Stimulated activated CD4-positive, alpha-beta T cell treated with anti-CD3 and anti-CD28 coated beads, TNF-alpha, amount 100 ng/mL, for 4 hours (primary cell): ENCODE measurements at regions not wholly inside any gene's neighbourhood (a gene's known extent, or its start where the extent isn't known, plus 50 kb on each side); places are given as distances from the start of the nearest gene placed in this dataset.
"Not testable (repeated sequence)": the region's sequence is repeated elsewhere in the genome, so short reads cannot be mapped to it uniquely, and the experiment has no call there.

Experiments used
- DNase-seq, 3 experiments: peaks; one replicate each; pipeline ENCODE4 v3.0.0-alpha.2; 2020; ENCODE audit warnings: low read depth in 3 of 3

DNA sequence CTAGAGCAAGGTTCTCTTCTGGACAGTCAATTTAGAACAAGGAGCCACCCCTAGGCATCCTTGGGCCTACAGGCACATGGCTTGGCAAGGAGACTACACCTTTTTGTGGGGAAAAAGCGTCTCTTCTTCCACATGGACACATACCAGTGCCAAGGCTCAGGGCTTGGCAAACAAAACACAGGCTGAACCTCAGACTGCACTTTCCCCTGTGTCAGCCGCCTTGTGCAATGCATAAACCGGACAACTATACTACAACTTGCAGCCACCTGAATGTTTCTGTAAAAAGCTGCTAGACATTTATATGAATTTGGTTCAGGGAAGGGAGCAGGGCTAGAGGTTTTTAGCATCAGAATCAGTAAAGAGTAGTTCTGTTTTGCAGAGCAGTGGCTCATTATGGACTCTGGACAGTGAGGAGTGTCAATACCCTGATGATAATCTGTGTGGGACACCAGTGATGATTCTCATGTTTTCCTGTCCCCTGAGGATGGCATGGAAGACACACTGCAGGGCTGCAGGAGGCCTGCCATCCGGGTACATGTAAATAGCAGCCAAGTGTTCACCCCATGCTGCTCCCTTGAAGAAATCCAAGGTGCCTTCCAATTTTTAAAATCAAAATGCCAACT lies 118.9 kb downstream of the GATA3 start:
- DNase-seq, result no peak

DNA sequence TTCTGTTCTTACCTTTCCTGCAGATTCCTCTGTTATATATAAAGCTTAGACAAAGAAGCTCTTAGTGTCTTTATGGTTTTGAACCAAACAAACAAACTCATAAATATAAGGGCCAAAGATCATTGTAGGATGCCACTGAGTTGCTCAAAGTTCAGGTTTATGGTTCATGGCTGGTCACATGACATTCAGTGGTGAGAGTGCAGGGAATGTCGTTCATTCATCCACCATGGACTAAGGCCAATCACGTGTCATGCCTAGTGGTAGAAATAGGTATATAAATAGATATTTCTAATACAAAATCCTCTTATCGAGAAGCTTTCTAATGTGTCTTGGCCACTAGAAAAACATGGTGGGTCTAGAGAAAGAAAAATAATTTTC lies 119.4 kb downstream of the GATA3 start:
- no peak for DNase-seq

DNA sequence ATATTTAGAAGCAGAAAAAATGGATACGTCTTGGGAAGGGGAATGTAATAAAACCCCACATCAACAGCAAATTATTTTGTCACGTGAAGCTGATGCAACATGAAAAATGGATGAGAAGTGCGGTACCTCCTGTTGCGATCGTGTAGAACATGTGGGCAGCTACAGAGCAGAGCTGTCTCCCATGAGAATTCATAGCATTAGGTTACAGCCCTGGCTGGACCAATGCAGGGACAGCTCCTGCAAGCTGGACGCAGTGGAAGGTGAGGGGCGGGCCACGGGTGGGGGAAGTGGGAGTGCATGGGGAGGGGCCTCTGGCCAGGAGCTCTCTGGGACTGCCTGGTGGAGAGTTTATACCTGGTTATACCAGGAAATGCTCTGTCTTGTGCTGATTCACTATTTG lies 120.3 kb downstream of the GATA3 start:
- no peak for DNase-seq

- DNase-seq, result not testable (repeated sequence)
Measured at GRCh38 chr10:8177526-8177925, 123.0 kb downstream of the GATA3 start.

GRCh38 chr10:8179773-8180172 lies 125.3 kb downstream of the GATA3 start:
- not testable (repeated sequence) for DNase-seq

- DNase-seq, result no peak
Measured at GRCh38 chr10:8180360-8181109, 126.0 kb downstream of the GATA3 start.

DNA sequence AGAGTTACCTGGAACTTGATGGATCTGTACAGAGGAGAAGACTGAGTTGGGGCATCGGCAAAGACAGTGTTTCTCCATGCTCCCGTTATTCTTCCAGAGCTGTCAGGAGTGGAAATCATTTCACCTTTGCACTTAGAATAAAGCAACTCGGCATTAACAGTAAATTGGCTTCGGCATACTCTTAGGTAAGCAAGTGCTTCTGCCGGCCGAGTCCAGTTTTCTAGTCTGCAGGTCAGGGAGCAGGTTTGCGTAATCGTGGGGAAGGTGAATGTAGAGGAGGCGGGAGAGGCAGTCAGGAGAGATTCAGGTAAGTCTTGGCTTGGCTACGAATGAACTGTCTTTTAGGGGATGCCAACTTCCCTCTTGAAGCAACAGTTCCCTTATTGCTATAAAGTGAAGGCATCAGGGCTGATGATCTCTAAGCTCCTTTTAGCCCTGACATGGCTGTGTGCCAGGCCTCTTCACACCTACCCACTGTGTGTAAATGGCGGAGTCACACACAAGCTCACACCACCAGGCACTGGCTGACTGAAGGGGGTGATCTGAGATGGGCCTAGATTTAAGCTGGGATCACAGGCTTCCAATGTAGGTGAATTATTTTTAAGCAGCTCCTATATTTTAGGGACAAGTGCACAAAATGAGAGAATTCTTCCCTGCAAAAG lies 127.1 kb downstream of the GATA3 start:
- no peak for DNase-seq

DNA sequence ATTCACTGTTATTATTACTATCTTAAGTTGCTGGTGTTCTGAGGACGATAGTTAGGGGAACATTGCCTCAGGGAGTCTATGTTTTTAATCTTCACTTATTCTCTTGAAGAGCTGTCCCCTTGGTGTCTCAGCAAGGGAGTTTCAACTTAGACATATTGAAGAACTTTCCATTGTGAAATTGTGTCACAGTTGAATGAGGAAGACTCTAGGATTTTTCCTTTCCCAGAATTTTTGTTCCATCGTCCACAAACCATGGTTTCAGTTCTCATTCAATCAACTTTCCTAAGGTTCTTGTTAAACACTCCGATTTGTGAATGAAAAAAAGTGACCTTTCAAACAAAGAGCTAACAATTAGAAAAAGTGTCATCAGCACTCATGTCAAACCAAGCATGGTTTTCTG lies 128.3 kb downstream of the GATA3 start:
- DNase-seq, result no peak

- peak in 1 of 3 experiments; percentile 17 for DNase-seq
Measured at GRCh38 chr10:8183241-8183704, 128.8 kb downstream of the GATA3 start.

DNA sequence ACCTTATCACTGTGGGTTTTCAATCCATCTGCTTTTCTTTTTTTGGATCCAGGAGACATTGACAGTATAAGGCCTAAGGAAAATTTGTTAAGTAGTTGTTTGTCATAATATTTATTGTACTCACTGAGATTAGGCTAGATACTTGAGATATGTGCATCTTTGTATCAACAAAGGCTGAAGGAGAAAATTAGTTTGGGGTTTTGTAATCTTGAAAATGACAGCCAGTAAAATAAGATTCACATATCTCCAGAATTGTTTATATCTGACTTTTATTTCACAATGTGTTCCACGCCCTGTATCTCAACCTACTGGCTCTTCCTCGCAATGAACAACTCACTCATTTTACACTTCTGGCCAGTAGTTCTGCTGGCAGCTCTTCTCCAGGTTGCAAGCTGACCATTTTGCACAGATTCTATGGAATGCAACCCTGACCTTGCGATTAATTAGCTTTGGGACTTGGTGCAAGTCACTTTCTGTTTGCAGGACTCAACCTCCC lies 132.7 kb downstream of the GATA3 start:
- no peak for DNase-seq

- DNase-seq, result no peak
Measured at GRCh38 chr10:8189458-8189857, 135.0 kb downstream of the GATA3 start.

GRCh38 chr10:8192301-8192700 lies 137.8 kb downstream of the GATA3 start:
- no peak for DNase-seq

- DNase-seq, result no peak
Measured at GRCh38 chr10:8193546-8193945, 139.1 kb downstream of the GATA3 start.

GRCh38 chr10:8194050-8194449 lies 139.6 kb downstream of the GATA3 start:
- DNase-seq, result no peak

- DNase-seq, result no peak
Measured at GRCh38 chr10:8206882-8207281, 152.4 kb downstream of the GATA3 start.

DNA sequence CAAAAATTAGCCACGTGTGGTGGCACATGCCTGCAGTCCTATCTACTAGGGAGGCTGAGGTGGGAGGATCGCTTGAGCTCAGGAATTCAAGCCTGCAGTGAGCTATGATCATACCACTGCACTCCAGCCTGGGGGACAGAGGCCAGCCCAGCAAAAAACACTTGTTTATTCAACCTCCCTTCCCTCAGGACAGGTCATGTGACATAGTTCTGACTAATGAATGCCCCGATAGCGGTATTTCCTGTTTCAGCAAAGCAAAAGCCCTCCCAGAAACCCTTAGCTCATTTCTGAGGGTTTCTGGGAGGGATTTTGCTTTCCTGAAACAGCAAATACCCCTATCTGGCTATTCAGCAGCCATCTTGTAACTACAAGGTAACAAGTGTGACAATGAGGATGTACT lies 157.1 kb downstream of the GATA3 start:
- DNase-seq, result no peak

DNA sequence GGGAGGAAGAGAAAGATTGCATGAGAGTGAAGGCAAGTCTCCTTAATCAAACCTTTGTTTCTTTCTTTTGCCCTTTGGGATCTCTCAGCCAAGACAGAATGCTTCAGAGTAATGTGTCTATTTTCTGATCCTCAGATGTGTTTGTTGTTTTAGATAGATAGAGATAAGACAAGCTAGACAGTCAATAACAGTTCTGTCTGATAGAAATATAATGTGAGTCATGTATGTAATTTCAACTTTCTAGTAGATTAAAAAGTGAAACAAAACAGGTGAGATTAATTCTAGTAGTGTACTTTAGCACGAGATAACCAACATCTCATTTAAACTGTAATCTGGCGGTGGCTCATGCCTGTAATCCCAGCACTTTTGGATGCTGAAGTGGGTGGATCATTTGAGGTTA lies 159.2 kb downstream of the GATA3 start:
- no peak for DNase-seq

DNA sequence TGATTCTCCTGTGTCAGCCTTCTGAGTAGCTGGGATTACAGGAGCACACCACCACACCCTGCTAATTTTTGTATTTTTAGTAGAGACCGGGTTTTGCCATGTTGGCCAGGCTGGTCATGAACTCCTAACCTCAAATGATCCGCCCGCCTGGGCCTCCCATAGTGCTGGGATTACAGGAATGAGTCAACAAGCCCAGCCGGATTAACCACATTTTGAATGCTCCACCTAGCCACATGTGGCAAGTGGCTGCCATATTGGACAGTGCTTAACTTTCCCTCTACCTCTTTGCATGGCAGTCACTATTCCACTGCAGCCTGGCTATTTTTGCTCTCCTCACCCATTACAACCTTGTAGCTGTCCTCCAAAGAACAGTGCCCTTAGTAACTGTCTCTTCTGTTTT lies 160.1 kb downstream of the GATA3 start:
- DNase-seq, result no peak

DNA sequence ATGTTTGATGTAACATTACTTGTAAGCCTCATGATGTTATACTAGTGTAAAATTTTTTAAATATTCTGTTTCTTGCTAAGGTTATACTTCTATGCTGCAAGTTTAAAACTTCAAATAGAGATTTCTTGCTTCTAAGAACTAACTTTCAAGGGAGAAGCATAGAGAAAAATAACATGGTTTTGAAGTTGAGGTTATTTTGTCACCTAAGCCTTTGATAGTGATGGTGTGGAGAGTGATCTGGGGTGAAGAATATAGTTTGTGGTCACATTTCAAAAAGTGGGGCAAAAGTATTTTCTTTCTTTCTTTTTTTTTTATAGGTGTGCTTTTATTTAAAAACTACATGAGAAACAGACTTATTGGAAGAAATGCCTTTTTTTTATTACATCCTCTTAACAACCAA lies 162.4 kb downstream of the GATA3 start:
- DNase-seq, result no peak

- no peak for DNase-seq
Measured at GRCh38 chr10:8221451-8221850, 167.0 kb downstream of the GATA3 start.

DNA sequence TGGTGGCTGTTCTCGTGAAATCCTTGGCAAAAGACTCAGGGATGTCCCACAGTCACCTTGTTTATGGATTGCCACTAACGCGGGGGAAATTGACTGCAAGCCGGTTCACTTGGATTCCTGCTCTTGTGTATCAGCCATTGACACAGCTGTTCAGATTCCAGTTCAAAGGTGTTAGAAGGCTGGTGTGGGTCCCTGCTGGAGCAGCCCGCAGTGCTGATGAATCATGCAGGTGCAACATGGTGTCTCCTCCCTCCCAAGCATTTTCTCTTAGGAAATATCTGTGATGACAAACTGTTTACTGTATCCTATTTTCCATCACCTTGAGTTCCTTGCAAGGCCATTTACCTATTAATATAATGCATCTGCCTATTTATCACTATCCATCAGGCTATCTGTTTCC lies 170.1 kb downstream of the GATA3 start:
- DNase-seq, result no peak

DNA sequence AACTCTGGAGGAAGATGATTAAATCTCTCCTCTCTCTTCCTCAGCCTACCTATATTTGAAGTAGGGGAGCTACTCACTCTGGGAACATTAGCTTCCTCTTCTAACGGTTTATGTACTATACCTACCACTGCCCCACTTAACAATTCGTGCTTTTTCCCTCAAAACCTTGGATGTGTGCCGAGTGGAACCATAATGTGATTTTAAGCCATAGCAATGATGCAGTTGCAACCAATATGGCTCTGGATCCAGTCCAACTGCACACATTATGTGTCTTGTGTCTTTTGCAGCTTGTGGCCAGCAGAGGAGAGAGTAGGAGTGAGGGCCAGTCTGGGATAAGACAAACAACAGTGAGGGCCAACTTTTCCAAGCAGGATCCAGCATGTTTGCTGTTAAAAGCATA lies 170.7 kb downstream of the GATA3 start:
- DNase-seq, result no peak

DNA sequence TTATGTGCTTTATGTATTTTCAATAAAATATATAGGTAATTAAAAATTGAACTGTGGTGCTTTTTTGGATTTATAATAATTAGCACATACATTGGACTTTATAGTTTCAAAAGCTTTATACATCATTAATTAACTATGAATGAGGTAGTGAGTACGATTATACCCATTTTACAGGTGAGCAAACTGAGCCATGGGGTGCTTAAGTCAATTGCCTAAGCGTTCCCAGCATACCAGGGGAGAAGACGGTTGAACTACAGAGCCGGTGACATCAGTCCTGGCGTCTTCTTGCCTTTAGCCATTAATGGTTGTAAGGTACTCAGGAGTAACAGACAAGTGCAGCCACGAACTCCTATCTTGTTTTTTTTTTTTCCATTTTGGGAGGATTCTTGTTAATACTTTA lies 172.8 kb downstream of the GATA3 start:
- DNase-seq, result no peak
